HG02885 (cell line): ENCODE measurements at regions not wholly inside any gene's neighbourhood (a gene's known extent, or its start where the extent isn't known, plus 50 kb on each side); places are given as distances from the start of the nearest gene placed in this dataset.

Source experiments
- ATAC-seq: cut with Tn5 transposase; IDR thresholded peaks from one replicate; pipeline ENCODE4 v1.9.1; 2021; ENCODE audit warnings: mild to moderate bottlenecking; ENCODE audit not compliant: unreplicated experiment, poor library complexity

GRCh38 chr2:191556463-191556862 is 121.5 kb upstream of the NABP1 start:
- no peak for ATAC-seq

- no peak for ATAC-seq
These were observed 120.1 kb upstream of the NABP1 start for GRCh38 chr2:191557841-191558240.

GRCh38 chr2:191559569-191559968 is 118.4 kb upstream of the NABP1 start:
- no peak for ATAC-seq

- ATAC-seq = no peak
These were observed 117.4 kb upstream of the NABP1 start for GRCh38 chr2:191560411-191560980.

- ATAC-seq = no peak
These were observed 112.8 kb upstream of the NABP1 start for GRCh38 chr2:191565120-191565519.

- ATAC-seq = peak; percentile 80
These were observed 112.2 kb upstream of the NABP1 start for GRCh38 chr2:191565647-191566198.

- peak; percentile 68 for ATAC-seq
These were observed 111.6 kb upstream of the NABP1 start for GRCh38 chr2:191566344-191566743.

GRCh38 chr2:191567206-191567605 is 110.7 kb upstream of the NABP1 start:
- no peak for ATAC-seq

GRCh38 chr2:191569025-191569424 is 108.9 kb upstream of the NABP1 start:
- no peak for ATAC-seq

GRCh38 chr2:191571163-191571769 is 106.7 kb upstream of the NABP1 start:
- ATAC-seq = peak; percentile 66

- no peak for ATAC-seq
These were observed 105.6 kb upstream of the NABP1 start for GRCh38 chr2:191572319-191572718.

GRCh38 chr2:191573216-191573615 is 104.7 kb upstream of the NABP1 start:
- no peak for ATAC-seq

GRCh38 chr2:191574232-191574631 is 103.7 kb upstream of the NABP1 start:
- no peak for ATAC-seq

- ATAC-seq = no peak
These were observed 100.3 kb upstream of the NABP1 start for GRCh38 chr2:191577605-191578004.

- no peak for ATAC-seq
These were observed 99.9 kb upstream of the NABP1 start for GRCh38 chr2:191578031-191578430.

- ATAC-seq = no peak
These were observed 97.4 kb upstream of the NABP1 start for GRCh38 chr2:191580581-191580980.

- ATAC-seq = no peak
These were observed 96.9 kb upstream of the NABP1 start for GRCh38 chr2:191581003-191581402.

- no peak for ATAC-seq
These were observed 95.6 kb upstream of the NABP1 start for GRCh38 chr2:191582355-191582754.

GRCh38 chr2:191591025-191591424 is 86.9 kb upstream of the NABP1 start:
- no peak for ATAC-seq

GRCh38 chr2:191593622-191594385 is 84.1 kb upstream of the NABP1 start:
- no peak for ATAC-seq

- ATAC-seq = no peak
These were observed 80.7 kb upstream of the NABP1 start for GRCh38 chr2:191597186-191597751.
